Liver (tissue), 8 donors: ENCODE measurements at regions not wholly inside any gene's neighbourhood (a gene's known extent, or its start where the extent isn't known, plus 50 kb on each side); places are given as distances from the start of the nearest gene placed in this dataset.

ENCODE experiments used
- DNase-seq: peaks from one replicate; pipeline ENCODE4 v3.0.0-alpha.2; 2017; ENCODE audit warnings: low spot score
- H3K27ac ChIP-seq, 2 donors: one replicate each; pipeline ENCODE4 v1.7.0; 2013; ENCODE audit warnings: inconsistent platforms in 2 of 2, low read length in 2 of 2, control low read depth in 1 of 2, low read depth in 1 of 2, mild to moderate bottlenecking in 1 of 2
- H3K27me3 ChIP-seq, 4 donors: one replicate each; pipeline versions ENCODE4 v1.6.1 to v1.7.0; 2013; ENCODE audit warnings: low read length in 3 of 4, inconsistent platforms in 1 of 4, mild to moderate bottlenecking in 1 of 4, moderate library complexity in 1 of 4; ENCODE audit not compliant: control insufficient read depth in 4 of 4, insufficient read depth in 4 of 4
- H3K36me3 ChIP-seq, 4 donors: one replicate each; pipeline versions ENCODE4 v1.6.1 to v1.7.0; 2013; ENCODE audit warnings: low read length in 3 of 4, mild to moderate bottlenecking in 3 of 4, low read depth in 1 of 4, moderate library complexity in 1 of 4; ENCODE audit not compliant: control insufficient read depth in 4 of 4, insufficient read depth in 3 of 4
- H3K4me1 ChIP-seq, 4 donors: one replicate each; pipeline versions ENCODE4 v1.6.1 to v1.7.0; 2013; ENCODE audit warnings: low read length in 3 of 4, mild to moderate bottlenecking in 3 of 4, moderate library complexity in 1 of 4; ENCODE audit not compliant: control insufficient read depth in 4 of 4, insufficient read depth in 4 of 4
- H3K4me3 ChIP-seq, 3 donors: one replicate each; pipeline versions ENCODE4 v1.6.1 to v1.7.0; 2013; ENCODE audit warnings: low read length in 3 of 3, control low read depth in 1 of 3, low read depth in 1 of 3, mild to moderate bottlenecking in 1 of 3
- H3K9ac ChIP-seq, 2 donors: one replicate each; pipeline ENCODE4 v1.7.0; 2013; ENCODE audit warnings: low read length in 2 of 2, mild to moderate bottlenecking in 2 of 2, moderate library complexity in 2 of 2, control low read depth in 1 of 2, low read depth in 1 of 2
- H3K9me3 ChIP-seq, 4 donors: one replicate each; pipeline versions ENCODE4 v1.6.1 to v1.7.0; 2013; ENCODE audit warnings: low read length in 3 of 4; ENCODE audit not compliant: control insufficient read depth in 4 of 4
- ATF3 ChIP-seq: IDR thresholded peaks from 2 replicates; pipeline ENCODE4 v1.6.1; 2016; ENCODE audit warnings: antibody characterized with exemption
- EGR1 ChIP-seq, 2 donors: IDR thresholded peaks; 2 replicates each; pipeline ENCODE4 v1.6.1; 2016 to 2018; ENCODE audit warnings: antibody characterized with exemption in 2 of 2, low read depth in 2 of 2
- FOXA2 ChIP-seq: IDR thresholded peaks from 2 replicates; pipeline ENCODE4 v1.6.1; 2016; ENCODE audit warnings: antibody characterized with exemption
- GABPA ChIP-seq, 2 donors: IDR thresholded peaks in 1 of 2; conservative IDR thresholded peaks in 1 of 2; 2 replicates each; pipeline ENCODE4 v1.6.1; 2016; ENCODE audit warnings: antibody characterized with exemption in 2 of 2, mild to moderate bottlenecking in 1 of 2, moderate library complexity in 1 of 2
- HNF4A ChIP-seq, 2 donors: conservative IDR thresholded peaks; 2 replicates each; pipeline ENCODE4 v1.6.1; 2016; ENCODE audit warnings: antibody characterized with exemption in 2 of 2, mild to moderate bottlenecking in 2 of 2
- HNF4G ChIP-seq: IDR thresholded peaks from 2 replicates; pipeline ENCODE4 v1.6.1; 2016; ENCODE audit warnings: antibody characterized with exemption
- JUND ChIP-seq, 2 donors: IDR thresholded peaks; 2 replicates each; pipeline ENCODE4 v1.6.1; 2016; ENCODE audit warnings: antibody characterized with exemption in 2 of 2
- RAD21 ChIP-seq, 2 donors: IDR thresholded peaks; 2 replicates each; pipeline ENCODE4 v1.6.1; 2016; ENCODE audit warnings: antibody characterized with exemption in 2 of 2, mild to moderate bottlenecking in 2 of 2
- RXRA ChIP-seq, 2 donors: IDR thresholded peaks; 2 replicates each; pipeline ENCODE4 v1.6.1; 2017 to 2018; ENCODE audit warnings: antibody characterized with exemption in 2 of 2, mild to moderate bottlenecking in 1 of 2
- SP1 ChIP-seq: IDR thresholded peaks from 2 replicates; pipeline ENCODE4 v1.6.1; 2018; ENCODE audit warnings: antibody characterized with exemption, mild to moderate bottlenecking
- WGBS: extraction: QIAGEN DNeasy Blood & Tissue Kit; methylation state at CpG from one replicate; pipeline ENCODE4 v1.1.7; 2013; 5-methylcytosine and 5-hydroxymethylcytosine counted together
- TF ChIP-seq, protein P1 (sequence below): fragments of 150-350 bp; IDR thresholded peaks from 2 replicates; pipeline ENCODE4 v1.5.1; 2017; ENCODE audit warnings: improper control_type of control experiment, low read depth, low read length; ENCODE audit not compliant: missing input control
- TF ChIP-seq, protein P2 (sequence below): IDR thresholded peaks from 2 replicates; pipeline ENCODE4 v1.6.1; 2016; ENCODE audit warnings: antibody characterized with exemption
- TF ChIP-seq, protein P3 (sequence below): IDR thresholded peaks from 2 replicates; pipeline ENCODE4 v1.6.1; 2016; ENCODE audit warnings: antibody characterized with exemption
- TF ChIP-seq, protein P4 (sequence below): IDR thresholded peaks from 2 replicates; pipeline ENCODE4 v1.6.1; 2016; ENCODE audit warnings: antibody characterized with exemption, mild to moderate bottlenecking
- donor health status: healthy.
- donor health status: healthy.
- donor health status: healthy.
- donor health status: healthy.
- donor health status: healthy.

DNA sequence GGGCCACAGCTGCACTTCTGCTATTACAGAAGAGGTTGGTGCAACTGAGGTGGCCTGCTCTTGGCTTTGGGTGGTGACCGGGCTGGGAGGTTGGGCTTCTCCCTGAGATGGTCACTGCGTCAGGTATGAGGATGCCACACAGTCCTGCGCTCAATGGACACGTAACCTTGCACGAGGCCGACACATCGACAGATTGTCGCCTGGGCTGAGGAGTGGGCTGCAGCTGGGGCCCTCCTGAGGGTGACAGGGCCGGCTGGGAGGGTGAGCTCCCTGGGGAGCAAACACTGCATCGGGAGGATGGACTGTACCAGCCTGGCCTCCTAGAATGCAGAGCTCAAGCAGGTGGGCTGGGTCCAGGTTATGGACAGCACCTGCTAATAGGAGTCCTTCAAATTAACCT is 261.1 kb upstream of the ADAMTS16 start:
- Histone ChIP-seq H3K4me3 (no peak overlapping the region), H3K9me3 (no peaks in the 10 kb centered on the region), H3K27me3 (no peaks in the 10 kb centered on the region), H3K36me3 (no peaks in the 10 kb centered on the region), H3K4me1 (no peaks in the 10 kb centered on the region), H3K27ac (no peak overlapping the region), H3K9ac (no peak overlapping the region)
- no peak for TF ChIP-seq SP1
- DNase-seq = no peak
- WGBS = 91% methylated on average over 10 of the region's 10 CpGs

DNA sequence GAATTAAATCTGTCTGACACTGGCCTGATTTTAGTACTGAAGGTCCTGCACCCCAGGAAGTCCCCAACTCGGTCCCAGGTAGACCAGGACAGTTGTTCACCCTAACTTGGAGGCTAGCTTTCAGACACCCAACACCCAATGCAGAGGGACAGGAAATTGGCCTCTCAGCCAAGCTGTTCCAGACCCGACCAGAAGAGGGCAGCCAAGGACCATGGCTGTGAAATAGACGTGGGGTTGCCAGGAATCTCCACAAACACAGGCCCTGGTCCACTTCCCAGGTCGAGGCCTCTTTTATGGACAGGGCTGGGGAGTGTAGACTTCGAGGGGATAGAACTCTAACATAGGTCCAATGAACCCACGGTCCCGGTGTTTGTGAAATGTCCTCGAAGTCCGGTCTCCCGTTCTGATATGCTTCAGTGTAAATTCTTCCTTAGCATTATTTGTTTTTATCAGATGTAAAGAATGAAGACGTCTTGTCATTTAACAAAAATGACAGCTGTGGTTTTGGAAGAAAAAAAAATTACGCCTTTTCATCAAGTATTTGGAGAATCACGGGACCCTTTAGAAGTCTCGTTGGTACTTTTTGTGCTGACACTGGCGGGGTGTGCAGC is 260.3 kb upstream of the ADAMTS16 start:
- WGBS = 44% methylated on average over 15 of the region's 15 CpGs
- no peaks in the 10 kb centered on the region for H3K4me1 ChIP-seq
- peak; percentile 72 for DNase-seq
- TF ChIP-seq HNF4G = no peak
- no peak for TF ChIP-seq RXRA (IDR thresholded peaks at IDR 0.05)
- TF ChIP-seq, protein P1, sequence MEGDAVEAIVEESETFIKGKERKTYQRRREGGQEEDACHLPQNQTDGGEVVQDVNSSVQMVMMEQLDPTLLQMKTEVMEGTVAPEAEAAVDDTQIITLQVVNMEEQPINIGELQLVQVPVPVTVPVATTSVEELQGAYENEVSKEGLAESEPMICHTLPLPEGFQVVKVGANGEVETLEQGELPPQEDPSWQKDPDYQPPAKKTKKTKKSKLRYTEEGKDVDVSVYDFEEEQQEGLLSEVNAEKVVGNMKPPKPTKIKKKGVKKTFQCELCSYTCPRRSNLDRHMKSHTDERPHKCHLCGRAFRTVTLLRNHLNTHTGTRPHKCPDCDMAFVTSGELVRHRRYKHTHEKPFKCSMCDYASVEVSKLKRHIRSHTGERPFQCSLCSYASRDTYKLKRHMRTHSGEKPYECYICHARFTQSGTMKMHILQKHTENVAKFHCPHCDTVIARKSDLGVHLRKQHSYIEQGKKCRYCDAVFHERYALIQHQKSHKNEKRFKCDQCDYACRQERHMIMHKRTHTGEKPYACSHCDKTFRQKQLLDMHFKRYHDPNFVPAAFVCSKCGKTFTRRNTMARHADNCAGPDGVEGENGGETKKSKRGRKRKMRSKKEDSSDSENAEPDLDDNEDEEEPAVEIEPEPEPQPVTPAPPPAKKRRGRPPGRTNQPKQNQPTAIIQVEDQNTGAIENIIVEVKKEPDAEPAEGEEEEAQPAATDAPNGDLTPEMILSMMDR = peak; percentile 97
- TF ChIP-seq RAD21 (IDR thresholded peaks at IDR 0.05) = peak; percentile 97 to 98
- no peak for TF ChIP-seq GABPA (IDR thresholded peaks at IDR 0.05 in 1 of 2, conservative IDR thresholded peaks at IDR 0.05 in 1 of 2)
- TF ChIP-seq, protein P2, sequence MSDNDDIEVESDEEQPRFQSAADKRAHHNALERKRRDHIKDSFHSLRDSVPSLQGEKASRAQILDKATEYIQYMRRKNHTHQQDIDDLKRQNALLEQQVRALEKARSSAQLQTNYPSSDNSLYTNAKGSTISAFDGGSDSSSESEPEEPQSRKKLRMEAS = no peak
- H3K9ac ChIP-seq = no peak overlapping the region
- no peak overlapping the region for H3K4me3 ChIP-seq
- H3K9me3 ChIP-seq = no peaks in the 10 kb centered on the region
- no peaks in the 10 kb centered on the region for H3K36me3 ChIP-seq
- no peak overlapping the region for H3K27ac ChIP-seq
- H3K27me3 ChIP-seq = no peaks in the 10 kb centered on the region

DNA sequence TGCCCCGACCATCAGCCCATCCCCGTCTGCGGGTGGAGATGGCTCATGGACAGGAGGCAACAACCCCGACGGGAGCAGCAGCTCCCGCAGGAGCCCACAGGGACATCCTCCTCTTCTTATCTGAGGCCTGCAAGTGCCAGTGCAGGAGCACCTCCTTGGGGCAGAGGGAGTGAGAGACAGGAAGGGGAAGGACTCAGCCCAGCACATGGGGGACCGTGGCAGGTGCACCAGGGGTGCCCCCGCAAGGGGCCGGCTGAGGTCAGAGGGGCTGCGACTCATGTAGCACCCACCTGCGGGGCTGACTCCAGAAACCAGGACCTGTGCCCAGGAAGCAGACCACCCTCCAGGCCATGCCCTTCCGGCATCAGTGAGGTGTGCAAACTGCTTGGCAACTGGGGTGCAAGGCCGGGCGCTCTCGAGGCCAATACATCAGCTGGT is 259.8 kb upstream of the ADAMTS16 start:
- H3K36me3 ChIP-seq = no peaks in the 10 kb centered on the region
- H3K9me3 ChIP-seq = no peaks in the 10 kb centered on the region
- no peak for TF ChIP-seq JUND (IDR thresholded peaks at IDR 0.05)
- TF ChIP-seq HNF4A (conservative IDR thresholded peaks at IDR 0.05) = no peak
- no peak for TF ChIP-seq FOXA2
- TF ChIP-seq ATF3 = no peak
- TF ChIP-seq EGR1 (IDR thresholded peaks at IDR 0.05; ENCODE audit: low read depth in 2 of 2) = no peak
- TF ChIP-seq GABPA (IDR thresholded peaks at IDR 0.05 in 1 of 2, conservative IDR thresholded peaks at IDR 0.05 in 1 of 2) = no peak
- no peak for TF ChIP-seq SP1
- TF ChIP-seq RXRA (IDR thresholded peaks at IDR 0.05) = no peak
- TF ChIP-seq, protein P1 = no peak
- TF ChIP-seq, protein P3, sequence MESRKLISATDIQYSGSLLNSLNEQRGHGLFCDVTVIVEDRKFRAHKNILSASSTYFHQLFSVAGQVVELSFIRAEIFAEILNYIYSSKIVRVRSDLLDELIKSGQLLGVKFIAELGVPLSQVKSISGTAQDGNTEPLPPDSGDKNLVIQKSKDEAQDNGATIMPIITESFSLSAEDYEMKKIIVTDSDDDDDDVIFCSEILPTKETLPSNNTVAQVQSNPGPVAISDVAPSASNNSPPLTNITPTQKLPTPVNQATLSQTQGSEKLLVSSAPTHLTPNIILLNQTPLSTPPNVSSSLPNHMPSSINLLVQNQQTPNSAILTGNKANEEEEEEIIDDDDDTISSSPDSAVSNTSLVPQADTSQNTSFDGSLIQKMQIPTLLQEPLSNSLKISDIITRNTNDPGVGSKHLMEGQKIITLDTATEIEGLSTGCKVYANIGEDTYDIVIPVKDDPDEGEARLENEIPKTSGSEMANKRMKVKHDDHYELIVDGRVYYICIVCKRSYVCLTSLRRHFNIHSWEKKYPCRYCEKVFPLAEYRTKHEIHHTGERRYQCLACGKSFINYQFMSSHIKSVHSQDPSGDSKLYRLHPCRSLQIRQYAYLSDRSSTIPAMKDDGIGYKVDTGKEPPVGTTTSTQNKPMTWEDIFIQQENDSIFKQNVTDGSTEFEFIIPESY = no peak
- TF ChIP-seq, protein P4, sequence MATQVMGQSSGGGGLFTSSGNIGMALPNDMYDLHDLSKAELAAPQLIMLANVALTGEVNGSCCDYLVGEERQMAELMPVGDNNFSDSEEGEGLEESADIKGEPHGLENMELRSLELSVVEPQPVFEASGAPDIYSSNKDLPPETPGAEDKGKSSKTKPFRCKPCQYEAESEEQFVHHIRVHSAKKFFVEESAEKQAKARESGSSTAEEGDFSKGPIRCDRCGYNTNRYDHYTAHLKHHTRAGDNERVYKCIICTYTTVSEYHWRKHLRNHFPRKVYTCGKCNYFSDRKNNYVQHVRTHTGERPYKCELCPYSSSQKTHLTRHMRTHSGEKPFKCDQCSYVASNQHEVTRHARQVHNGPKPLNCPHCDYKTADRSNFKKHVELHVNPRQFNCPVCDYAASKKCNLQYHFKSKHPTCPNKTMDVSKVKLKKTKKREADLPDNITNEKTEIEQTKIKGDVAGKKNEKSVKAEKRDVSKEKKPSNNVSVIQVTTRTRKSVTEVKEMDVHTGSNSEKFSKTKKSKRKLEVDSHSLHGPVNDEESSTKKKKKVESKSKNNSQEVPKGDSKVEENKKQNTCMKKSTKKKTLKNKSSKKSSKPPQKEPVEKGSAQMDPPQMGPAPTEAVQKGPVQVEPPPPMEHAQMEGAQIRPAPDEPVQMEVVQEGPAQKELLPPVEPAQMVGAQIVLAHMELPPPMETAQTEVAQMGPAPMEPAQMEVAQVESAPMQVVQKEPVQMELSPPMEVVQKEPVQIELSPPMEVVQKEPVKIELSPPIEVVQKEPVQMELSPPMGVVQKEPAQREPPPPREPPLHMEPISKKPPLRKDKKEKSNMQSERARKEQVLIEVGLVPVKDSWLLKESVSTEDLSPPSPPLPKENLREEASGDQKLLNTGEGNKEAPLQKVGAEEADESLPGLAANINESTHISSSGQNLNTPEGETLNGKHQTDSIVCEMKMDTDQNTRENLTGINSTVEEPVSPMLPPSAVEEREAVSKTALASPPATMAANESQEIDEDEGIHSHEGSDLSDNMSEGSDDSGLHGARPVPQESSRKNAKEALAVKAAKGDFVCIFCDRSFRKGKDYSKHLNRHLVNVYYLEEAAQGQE = no peak
- TF ChIP-seq, protein P2 = no peak
- no peaks in the 10 kb centered on the region for H3K27me3 ChIP-seq
- DNase-seq = no peak
- no peaks in the 10 kb centered on the region for H3K4me1 ChIP-seq
- H3K9ac ChIP-seq = no peak overlapping the region
- no peak overlapping the region for H3K27ac ChIP-seq
- H3K4me3 ChIP-seq = no peak overlapping the region
- 86% methylated on average over 15 of the region's 15 CpGs for WGBS
